Inflammatory macrophage treated with lipopolysaccharide for 4 hours (primary cell): ENCODE measurements at regions not wholly inside any gene's neighbourhood (a gene's known extent, or its start where the extent isn't known, plus 50 kb on each side); places are given as distances from the start of the nearest gene placed in this dataset.

Experiments
- DNase-seq: peaks from one replicate; pipeline ENCODE4 v3.0.0-alpha.2; 2020

DNA sequence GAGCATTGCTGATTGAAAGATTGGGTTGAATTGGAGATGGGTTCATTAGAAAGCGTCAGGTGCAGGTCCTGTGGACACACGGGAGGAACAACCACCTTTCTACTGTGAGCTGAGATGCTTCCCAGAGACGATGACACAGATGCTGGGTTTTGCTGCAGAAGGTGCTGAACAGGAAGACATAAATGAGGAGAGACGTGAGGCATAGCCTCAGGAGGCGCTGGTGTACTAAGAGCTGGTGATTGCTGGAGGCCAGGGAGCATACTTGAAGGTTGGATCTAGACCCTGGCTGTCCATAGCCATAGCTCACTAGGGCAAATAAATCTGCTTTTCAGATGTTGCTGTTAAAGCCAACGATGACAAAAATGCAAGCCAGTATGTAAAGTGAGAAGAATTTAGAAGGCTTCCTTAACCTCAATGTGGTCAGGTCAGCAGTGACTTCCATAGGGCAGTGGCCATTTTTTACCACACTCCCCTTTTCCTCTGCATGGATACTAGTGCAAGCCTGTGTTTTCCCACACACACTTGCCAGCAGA, 153.7 kb downstream of the SOX11 start:
- no peak for DNase-seq

DNA sequence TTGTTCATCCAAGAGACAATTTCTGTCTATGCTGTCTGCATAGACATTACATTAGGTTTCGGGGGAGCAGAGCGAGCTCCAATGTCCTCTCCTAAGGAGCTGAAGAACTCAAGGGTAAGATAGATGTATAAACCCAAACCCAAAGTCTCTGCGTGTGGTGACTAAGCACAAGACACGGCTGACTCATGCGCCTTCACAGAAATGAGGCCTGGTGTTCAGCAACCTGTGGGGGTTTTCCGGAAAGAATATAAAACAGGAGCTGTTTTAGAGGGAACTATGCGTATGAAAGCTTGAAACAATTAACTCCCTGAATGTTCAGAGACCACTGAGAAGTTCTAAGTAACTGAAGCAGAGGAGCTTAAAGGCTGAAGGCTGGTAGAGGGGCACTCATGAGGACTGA, 154.7 kb downstream of the SOX11 start:
- no peak for DNase-seq

DNA sequence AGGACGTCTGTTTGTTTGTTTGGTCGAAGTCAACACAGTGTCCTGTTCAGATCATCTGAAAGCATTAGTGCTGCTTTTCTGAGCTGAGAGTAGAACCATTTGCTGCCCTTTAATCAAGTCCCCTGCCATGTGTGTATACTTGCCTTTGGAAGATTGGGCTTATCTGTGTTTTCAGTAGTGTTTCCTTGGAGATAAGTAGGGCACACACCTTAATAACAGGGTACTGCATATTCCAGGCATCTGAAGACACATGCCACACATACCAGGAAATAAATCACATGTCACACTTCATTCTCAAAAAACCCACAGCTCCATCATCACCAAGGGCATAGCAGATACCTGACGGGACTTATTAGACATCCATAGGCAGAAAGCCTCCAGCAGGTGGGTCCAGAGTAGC, 157.4 kb downstream of the SOX11 start:
- no peak for DNase-seq

DNA sequence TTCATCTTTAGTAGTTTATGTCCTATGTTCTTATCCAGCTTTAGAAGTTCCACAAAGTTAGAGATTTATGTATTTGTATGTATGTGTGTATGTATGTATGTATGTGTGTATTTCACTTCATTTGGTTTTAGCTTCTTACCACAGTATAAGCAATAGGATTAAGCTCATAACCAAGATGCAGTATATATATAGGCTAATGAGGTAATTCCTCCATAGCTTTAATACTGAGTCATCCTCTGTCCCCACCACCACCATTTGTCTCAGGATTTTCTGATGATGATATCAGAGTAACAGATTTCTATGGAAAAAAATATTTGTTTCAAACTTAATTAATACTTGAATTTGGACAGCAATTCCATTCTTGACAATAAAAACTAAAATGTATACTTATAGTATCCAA, 159.2 kb downstream of the SOX11 start:
- no peak for DNase-seq

DNA sequence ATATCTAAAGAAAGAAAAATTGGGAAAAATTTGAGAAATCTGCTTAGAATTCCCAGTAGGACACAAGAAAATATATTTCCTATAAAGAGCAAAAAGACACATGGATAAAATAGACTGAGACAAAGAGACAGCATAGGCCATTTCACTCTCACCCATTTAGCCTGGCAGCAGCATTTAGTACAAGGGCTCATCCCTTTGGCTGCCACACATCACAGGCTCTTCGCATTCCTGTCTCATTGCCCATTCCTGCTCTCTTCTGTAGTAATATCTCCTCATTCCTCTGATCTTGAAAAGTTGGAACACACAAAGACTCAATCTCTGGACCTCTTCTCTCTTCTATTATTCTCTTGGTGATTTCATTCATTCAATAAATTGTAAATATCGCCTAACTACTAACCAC, 162.6 kb downstream of the SOX11 start:
- no peak for DNase-seq

DNA sequence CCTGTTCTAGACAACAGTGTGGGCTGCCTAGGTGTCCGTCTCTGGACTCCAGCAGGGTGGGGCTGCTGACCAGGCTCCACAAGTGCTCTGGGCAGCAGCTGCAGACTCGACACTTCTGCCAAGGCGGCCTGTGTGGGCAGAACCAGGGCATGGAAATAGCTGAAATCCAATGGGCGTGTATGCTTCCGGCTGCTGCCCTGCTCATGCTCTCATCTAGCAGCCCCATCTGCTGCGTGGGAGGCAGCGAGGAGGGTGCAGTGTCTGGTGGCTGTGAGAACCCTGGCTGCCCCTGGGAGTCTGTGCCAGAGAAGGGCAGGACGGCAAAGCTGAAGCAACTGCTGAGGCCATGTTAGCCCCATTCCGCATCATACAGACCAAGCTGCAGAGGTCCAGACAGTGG, 174.9 kb downstream of the SOX11 start:
- no peak for DNase-seq

DNA sequence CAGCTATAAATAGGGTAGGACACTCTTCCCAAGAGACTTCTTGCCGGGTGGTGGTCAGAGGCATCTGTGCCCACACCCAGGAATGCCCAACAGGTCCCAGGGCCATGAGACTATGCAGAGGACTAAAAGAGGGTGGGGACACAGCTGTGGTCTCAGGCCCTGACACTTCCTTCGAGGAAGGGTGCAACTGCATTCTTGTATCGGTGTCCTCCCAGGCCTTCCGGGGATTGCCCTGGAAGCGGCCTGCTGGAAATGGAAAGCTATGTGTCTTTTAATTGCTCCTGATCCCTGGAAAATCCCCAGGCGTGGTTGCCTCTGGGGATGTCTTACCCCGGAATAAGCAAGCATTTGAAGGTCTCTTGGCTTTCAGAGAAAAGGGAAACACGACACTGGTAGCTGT, 176.7 kb downstream of the SOX11 start:
- DNase-seq = no peak

DNA sequence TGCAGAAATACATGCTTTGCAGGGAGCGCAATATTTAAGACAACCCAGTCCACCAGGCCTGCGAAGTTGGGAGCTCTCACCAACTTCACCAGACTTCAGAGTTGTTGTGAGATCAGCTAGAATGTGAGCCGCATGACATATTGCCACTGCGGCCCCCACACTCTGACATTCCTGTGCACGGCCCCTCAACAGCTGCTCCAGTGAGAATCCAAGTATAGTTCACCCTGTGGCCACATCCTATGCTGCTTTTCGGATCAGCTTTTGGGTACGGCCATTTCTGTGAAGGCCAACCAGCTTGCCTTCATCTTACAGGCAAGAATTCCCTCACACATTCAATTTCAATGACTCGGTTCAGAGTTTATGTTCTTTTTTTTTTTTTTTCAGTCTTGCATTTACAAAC, 177.8 kb downstream of the SOX11 start:
- DNase-seq = no peak

DNA sequence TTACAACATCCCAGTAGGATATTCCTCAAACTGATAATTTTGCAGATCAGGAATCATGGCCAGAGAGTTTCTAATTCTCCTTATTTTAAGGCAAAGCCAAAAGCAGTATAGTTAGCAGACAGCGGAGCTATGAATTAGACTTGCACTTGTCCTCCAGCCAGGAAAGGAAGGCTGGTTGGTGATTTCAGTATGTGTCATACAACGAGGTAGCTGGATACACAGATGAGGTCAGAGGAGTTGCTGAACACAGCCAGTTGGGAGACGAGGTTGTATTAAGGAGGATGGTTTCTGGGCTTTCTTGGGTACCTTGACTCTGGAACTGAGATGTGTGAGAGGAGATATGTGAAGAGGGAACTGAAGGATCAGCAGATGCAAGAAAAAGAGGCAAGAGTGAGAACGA, 185.2 kb downstream of the SOX11 start:
- DNase-seq = no peak

DNA sequence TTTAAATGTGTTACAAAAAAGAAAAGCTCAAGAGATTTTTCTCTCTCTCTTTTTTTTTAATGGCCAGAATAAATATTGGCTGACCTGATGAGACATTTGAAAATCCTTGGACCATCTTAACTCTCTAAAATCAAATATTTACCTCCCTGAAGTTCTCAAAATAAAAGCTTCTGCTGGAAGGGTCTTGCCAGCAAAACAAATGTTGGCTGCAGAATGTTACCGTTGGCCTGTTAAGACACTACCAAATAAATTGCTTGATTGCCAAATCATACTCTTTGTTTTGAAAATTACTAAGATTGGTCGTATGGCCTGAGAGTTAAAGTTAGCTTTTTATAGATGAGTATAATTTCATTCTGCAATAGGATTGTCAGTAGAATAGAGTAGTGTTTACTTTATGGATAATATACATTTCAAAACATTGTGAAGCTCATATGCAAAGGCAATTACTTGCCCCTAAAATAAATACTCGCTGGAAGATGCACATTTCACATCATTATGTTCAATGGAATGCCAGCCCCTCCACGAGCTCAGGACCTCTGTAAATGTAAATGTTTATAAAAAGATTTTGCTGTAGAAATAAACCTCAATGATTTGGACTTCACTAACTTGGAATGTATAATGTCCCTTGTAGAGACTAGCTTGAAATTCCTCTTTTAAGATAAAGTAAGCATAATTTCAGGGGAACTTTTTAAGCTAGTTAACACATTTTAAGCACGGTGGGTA, 193.4 kb downstream of the SOX11 start:
- DNase-seq = no peak

DNA sequence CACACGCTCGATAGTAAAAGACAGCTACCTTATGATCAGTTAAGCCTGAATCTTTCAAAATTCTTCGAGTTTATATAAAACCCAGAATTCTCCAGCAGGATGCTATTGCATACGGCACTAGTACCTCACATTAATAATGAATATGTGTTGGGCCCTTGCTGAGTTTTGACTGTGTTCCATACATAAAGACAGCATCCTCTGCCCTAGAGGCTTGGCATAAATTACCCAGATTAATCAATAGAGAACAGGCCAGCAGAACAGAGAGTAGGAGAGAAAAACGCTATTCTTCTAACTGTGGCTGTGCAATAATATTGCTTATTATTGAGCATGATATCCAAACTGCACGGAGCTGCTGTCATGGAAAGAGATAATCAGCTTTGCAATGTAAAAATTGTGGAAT, 194.3 kb downstream of the SOX11 start:
- no peak for DNase-seq

DNA sequence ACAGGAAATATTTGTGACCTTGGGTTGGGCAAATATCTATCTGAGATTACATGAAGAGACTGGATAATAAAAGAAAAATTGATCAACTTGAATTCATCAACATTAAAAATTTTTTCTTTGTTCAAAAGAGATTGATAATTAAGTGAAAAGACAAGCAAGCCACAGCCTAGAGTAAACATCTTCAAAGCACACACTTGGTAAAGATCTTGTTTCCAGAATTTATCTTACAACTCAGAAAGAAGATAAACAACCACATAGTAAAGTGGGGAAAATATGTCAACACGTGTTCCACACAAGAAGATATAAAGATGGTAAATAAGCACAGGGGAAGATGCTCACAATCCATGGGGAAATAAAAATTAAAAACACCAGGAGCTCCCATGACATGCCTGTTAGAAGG, 195.9 kb downstream of the SOX11 start:
- DNase-seq = no peak

DNA sequence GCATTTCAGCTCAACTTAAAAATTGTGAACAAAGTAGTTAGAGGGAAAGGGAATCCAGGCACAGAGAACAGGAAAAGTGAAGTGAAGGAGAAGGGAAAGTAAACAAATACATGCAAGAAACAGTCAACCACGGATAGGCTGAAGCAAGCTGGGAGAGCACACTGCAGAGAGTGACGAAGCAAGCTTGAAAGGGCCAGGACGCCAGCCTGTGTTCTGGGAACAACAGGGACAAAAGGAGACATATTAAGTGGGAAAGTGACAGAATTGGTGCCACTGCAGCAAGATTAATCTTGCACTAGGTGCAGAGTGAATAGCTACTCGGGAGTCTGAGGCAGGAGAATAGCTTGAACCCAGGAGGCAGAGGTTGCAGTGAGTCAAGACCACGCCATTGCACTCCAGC, 197.3 kb downstream of the SOX11 start:
- DNase-seq = no peak

DNA sequence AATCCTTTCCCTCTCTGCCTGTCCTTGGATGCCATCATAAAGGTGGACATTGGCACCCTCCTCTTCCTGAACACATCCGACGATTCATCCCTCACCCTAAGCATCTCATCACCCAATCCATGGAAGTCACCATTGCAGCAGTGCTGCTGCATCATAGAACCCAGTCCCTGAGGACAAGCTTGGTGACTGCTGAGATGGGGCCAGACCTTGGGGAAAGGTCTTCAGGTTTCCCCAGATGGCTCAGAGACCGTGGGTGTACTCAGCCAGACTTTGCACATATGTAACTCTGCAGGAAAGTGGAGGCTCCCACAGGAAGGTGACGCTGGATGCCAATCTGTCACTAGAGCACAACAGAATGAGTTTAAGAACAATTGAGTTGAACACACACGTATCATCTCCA, 202.2 kb downstream of the SOX11 start:
- no peak for DNase-seq

DNA sequence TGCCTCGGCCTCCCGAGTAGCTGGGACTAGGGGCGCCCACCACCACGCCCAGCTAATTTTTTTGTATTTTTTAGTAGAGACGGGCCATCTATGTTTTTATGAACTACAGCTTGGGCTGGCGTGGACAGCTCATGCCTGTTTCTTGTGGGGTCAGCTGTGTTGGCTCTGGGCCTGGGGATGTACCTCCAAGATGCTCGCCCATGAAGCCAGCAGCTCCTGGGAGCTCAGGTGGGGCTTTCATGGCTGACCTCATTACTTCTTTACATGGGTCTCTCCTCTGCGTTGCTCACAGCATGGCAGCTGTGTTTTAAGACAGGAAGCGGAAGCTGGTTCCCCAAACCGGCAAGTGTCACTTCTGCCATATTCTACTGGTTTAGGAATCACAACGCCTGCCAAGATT, 203.1 kb downstream of the SOX11 start:
- no peak for DNase-seq

DNA sequence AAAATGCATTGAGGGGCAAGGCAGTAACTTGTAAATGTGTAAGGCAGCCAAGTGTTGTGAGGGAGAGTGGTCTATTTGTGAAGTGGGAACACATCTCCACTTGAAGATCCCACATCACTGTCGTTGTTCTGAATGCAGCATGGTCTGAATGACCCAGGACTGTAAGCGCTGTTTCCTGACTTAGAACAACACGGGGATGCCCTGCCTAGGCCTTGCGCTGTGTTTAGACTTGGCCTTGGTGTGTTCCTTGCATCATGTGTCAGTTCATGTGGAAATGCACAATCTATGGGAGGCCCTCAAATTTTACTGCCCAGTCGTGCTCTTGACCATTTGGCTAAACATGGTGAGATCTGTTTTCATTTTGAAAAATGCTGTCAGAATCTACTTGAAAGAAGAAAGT, 205.1 kb downstream of the SOX11 start:
- DNase-seq = no peak

DNA sequence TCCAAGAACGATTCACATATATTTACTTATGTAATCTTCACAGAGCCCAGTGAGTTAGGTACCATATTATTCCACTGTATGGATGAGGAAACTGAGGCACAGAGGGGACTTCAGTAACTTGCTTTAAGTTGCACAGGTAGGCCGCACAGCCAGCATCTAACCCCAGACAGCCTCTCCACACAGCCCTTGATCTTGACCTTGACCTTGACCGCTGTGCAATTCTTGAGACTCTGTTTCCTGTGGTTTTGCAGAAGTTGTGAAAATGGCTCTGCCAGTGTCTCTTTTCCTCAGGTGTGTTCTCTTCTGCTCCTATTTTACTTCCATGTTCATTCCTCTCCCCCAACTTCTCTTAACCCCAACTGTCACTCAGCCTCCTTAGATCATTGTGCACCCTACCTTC, 206.5 kb downstream of the SOX11 start:
- DNase-seq = no peak

DNA sequence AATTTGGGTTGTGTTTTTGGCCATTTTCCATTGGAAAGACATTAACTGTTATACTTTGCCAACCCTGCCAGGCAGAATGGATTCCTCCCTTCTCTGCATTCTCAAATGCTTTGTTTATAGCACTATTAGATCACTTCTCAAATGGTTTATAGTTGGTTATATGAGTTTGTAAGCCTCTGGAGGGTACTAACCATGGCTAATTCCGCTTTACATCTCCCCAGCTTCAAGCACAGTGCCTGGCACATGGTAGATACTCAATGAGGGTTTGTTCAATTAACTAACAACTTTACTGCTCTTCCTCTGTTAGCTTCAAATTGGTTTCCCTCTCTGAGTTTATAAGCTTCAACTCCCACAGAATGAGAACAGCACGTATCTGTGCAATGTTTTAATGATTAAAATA, 213.5 kb downstream of the SOX11 start:
- no peak for DNase-seq

DNA sequence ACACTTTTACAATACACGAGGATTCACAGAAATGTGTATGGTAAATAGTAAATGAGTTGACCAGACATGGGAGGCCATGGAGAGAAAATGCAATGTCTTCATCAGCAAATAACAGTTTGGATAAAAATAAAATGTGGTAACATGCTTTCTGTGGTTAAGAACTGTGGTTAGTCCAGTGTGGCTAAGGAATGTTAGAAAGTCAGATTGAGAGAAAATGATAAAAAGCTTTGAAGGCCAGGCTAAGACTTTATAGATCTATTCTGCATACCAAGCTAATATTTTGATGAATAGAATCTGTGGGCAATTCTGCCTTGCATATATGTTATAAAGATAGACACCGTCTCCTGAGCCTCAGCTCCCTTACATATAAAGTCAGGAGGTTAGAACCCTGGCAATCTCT, 215.9 kb downstream of the SOX11 start:
- DNase-seq = no peak

DNA sequence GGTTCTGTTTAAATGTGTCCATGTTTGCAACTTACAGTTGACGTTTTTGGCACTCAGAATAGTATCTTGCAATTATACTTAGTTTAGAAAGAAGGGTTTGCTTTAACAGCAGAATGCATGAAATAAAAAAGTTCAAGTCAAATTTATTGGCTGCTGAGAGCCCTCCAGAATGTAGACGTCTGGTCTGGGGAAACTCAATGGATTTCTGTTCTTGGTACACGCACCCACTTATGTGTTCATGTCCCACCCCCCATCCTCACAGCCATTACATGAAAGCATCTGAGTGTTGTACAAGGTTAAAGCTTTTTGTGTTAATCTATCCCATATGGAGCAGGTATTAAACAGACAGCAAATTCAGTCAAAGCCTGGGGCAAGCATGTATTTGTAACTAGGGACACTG, 219.5 kb downstream of the SOX11 start:
- DNase-seq = no peak

DNA sequence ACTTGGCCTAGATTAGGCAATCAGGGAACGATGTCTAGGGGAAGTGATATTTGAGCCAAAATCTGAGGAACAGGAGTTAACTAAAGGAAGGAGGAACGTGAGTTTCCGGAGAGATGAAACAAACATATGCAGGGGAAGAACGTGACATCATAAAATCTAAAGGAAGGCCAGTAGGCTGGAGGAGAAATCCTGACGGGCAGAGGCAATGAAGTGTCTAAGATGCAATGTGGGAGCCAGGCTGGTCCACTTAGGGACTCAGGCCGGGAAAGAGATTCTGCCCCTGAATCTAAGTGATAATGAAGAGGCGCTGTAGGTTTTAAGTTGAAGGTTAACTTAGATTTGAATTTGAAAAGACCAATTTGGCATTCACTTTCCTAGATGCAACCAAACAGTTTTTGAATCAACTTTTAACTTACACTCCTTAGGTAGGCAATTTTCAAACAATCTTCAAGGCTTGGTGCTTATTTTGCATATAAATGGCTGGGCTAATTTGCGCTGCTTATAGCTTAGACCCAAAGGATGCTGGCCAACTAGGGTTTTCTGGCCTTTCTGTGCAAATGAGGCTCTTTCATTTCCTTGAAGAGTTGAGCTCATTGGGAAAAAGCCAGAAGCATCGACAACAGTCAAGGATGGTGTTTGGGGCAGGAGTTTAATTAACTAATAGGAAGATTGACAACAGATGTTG, 221.7 kb downstream of the SOX11 start:
- DNase-seq = no peak

DNA sequence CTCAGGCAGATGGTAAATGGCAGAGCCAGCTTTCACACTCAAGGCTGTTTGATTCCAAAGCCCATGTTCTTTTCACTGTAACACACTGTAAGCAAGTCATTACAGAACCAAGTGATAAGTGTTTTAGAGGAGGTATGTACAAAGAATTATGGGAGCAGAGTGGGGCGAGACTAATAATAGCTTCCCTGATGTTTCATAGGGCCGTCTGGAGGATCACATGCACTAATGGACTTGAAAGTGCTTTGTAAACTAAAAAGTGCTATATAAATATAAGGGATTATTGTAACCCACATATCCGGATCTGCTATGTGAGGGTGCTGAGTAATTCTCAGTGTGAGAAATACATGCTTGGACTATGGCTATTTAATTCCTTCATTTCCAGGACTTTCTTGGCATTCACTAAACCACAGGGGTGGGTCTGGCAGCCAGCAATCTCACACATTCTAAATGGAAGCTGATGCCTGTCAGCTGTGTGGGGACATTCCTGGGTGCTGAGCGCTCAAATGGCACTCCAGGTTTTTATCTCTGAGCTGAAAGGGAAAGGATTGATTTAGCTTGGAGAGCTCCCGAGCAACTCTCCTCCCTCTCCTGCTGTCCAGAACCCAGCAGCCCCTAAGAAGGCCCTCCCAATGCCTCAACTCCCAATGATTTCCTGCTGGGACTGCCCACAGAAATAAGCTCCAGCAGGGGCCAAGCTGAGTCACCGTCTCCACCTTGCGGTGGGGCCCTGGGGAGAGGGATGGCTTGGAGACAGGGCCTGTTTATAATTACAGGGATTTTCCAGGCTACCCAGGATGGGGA, 222.8 kb downstream of the SOX11 start:
- DNase-seq = no peak

DNA sequence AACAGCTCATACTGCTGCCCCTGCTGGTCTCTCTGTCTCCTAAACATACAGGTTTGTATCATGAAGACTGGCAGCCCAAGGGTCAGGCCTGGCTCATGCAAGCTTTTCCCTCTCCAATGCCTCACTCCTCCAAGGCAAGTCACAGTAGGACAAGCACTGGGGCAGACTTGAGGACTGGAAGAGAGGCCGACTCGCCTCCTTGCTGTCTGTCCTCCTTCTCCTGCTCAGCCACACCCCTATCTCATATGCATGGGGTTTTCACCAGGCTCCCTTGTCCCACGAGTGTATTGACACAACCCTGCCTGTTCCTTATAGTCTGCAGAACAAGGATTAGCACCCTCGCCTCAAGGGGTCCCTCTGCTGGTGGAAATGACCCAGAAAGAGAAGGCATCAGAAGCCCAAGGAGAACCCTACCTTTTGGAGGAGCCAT, 223.7 kb downstream of the SOX11 start:
- no peak for DNase-seq

DNA sequence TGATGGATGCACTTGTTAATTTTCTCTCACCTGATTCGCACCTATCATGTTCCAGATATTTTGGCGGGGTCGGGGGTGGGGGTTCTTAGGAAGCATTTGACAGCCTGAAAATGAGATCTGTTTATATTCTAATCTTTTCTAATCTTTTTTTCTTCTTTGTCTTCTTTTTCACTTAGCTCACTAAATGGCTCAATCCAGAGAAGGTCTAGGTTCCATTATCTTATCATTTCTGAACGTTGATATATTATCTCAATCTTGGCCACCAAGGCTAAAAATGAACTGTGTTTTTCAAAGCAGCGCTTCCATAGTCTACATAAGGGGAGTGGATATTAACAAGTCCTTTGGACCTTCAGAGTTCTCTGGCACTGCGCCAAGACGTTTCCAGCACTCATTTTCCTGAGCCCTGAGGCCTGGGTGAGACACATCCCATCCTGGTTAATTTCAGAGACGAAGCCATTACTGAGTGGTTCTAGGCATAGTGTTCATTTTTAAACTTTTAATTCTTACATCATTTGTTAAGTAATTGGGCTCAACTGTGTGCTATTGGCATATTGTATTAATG, 229.0 kb downstream of the SOX11 start:
- DNase-seq = no peak
